ENCODE measurements at regions not wholly inside any gene's neighbourhood (a gene's known extent, or its start where the extent isn't known, plus 50 kb on each side); places are given as distances from the start of the nearest gene placed in this dataset.

DNA sequence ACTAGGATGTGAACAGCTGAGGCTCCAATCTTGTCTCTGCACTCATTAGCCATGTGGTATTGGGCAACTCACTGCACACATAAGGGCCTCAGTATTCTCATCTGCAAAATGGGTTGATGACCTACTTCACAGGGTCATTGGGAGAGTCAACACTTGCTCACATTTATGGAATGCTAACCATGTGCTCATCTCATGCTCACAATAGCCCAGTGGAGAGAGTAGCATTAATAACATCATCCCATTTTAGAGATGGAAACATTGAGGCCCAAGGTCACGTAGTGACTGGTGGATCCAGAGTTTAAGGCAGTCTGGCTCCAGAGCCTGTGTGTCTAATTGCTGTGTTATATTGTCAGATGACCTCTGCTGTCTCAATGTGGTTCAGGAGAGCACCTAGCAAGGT is 270.2 kb upstream of the SRRM4 start:
- no peak overlapping the region for H3K4me3 ChIP-seq (ENCODE audit: low read length in 3 of 3)
- H3K4me1 ChIP-seq (ENCODE audit: control insufficient read depth in 3 of 3, insufficient read depth in 3 of 3, low read length in 3 of 3): no peaks in the 10 kb centered on the region
- no peak overlapping the region for H3K9ac ChIP-seq (ENCODE audit: low read depth in 1 of 3, low read length in 3 of 3)
- H3K9me3 ChIP-seq (ENCODE audit: control insufficient read depth in 3 of 3, low read length in 3 of 3): no peaks in the 10 kb centered on the region
- H3K27ac ChIP-seq (ENCODE audit: low read depth, low read length): no peak overlapping the region
- H3K36me3 ChIP-seq (ENCODE audit: control insufficient read depth in 3 of 3, insufficient read depth in 3 of 3, low read length in 3 of 3): no peaks in the 10 kb centered on the region
- H3K27me3 ChIP-seq (ENCODE audit: control insufficient read depth in 3 of 3, insufficient read depth in 3 of 3, low read length in 3 of 3): peaks cover 0 to 4% (median 3%) of the 10 kb centered on the region in 3 donors

DNA sequence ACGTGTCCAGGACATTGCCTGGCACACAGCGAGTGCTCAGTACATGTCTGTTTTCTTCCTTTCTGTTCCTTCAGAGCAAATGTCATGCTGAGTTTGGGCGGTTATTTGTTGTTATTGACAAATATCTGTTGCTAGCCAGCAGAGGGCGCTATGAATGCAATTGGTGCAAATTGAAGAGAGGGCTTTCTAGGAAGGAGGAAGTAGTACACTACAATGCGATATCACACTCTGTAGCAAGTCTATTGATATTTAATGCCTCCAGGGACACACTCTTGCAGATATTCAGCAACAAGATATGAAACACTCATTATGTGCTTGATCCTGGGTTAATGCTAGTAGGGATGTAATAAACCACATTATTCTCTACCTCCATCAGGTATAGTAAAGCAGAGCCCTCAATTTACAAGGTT is 267.3 kb upstream of the SRRM4 start:
- no peaks in the 10 kb centered on the region for H3K9me3 ChIP-seq (ENCODE audit: control insufficient read depth in 3 of 3, low read length in 3 of 3)
- peaks cover 0 to 4% (median 3%) of the 10 kb centered on the region in 3 donors for H3K27me3 ChIP-seq (ENCODE audit: control insufficient read depth in 3 of 3, insufficient read depth in 3 of 3, low read length in 3 of 3)

DNA sequence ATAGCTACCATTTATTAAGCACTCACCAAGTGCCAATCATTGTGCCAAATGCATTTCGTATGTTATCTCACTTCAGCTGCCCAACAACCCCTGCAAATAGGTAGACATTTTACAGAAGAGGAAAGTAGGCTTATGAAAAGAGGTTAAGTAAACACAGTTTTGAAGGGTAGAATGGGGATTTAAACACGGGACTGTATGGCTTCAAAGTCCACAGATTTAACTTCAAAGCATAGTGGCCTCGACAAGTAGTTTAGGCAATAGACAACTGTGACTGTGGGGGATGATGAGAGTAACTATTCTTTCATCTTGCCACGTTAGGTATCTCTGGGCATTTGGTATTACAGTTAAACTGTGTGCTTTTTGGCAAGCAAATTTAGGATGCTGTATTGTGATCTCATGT is 266.8 kb upstream of the SRRM4 start:
- Histone ChIP-seq H3K4me1 (ENCODE audit: control insufficient read depth in 3 of 3, insufficient read depth in 3 of 3, low read length in 3 of 3) (no peaks in the 10 kb centered on the region), H3K27ac (ENCODE audit: low read depth, low read length) (no peak overlapping the region), H3K36me3 (ENCODE audit: control insufficient read depth in 3 of 3, insufficient read depth in 3 of 3, low read length in 3 of 3) (no peaks in the 10 kb centered on the region), H3K9me3 (ENCODE audit: control insufficient read depth in 3 of 3, low read length in 3 of 3) (no peaks in the 10 kb centered on the region), H3K27me3 (ENCODE audit: control insufficient read depth in 3 of 3, insufficient read depth in 3 of 3, low read length in 3 of 3) (peaks cover 0 to 4% (median 3%) of the 10 kb centered on the region in 3 donors), H3K9ac (ENCODE audit: low read depth in 1 of 3, low read length in 3 of 3) (no peak overlapping the region), H3K4me3 (ENCODE audit: low read length in 3 of 3) (no peak overlapping the region)

More for the DNA sequence above, 267.3 kb upstream of the SRRM4 start:
- Histone ChIP-seq H3K9ac (ENCODE audit: low read depth in 1 of 3, low read length in 3 of 3) (no peak overlapping the region), H3K4me1 (ENCODE audit: control insufficient read depth in 3 of 3, insufficient read depth in 3 of 3, low read length in 3 of 3) (no peaks in the 10 kb centered on the region), H3K36me3 (ENCODE audit: control insufficient read depth in 3 of 3, insufficient read depth in 3 of 3, low read length in 3 of 3) (no peaks in the 10 kb centered on the region), H3K4me3 (ENCODE audit: low read length in 3 of 3) (no peak overlapping the region), H3K27ac (ENCODE audit: low read depth, low read length) (no peak overlapping the region)

DNA sequence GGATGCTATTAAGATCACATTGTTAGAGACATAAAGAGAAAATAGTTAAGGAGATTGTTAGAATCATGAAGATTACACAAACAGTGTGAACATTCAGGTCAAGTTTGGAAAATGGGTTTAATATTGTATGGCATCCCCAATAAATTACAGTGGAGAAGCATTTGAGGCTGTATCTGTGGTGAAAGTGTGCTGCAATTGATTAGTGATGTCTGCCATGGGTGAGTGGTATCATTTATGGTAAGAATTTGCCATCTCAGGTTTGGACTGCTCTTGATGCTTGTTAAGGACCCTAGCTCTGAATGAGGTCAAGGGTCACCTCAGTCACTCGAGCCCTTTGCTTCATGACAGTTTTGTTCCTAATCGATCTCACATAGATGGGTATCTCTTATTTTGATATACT is 265.7 kb upstream of the SRRM4 start:
- Histone ChIP-seq H3K4me3 (ENCODE audit: low read length in 3 of 3) (no peak overlapping the region), H3K27me3 (ENCODE audit: control insufficient read depth in 3 of 3, insufficient read depth in 3 of 3, low read length in 3 of 3) (peaks cover 0 to 4% (median 3%) of the 10 kb centered on the region in 3 donors), H3K9me3 (ENCODE audit: control insufficient read depth in 3 of 3, low read length in 3 of 3) (no peaks in the 10 kb centered on the region)

DNA sequence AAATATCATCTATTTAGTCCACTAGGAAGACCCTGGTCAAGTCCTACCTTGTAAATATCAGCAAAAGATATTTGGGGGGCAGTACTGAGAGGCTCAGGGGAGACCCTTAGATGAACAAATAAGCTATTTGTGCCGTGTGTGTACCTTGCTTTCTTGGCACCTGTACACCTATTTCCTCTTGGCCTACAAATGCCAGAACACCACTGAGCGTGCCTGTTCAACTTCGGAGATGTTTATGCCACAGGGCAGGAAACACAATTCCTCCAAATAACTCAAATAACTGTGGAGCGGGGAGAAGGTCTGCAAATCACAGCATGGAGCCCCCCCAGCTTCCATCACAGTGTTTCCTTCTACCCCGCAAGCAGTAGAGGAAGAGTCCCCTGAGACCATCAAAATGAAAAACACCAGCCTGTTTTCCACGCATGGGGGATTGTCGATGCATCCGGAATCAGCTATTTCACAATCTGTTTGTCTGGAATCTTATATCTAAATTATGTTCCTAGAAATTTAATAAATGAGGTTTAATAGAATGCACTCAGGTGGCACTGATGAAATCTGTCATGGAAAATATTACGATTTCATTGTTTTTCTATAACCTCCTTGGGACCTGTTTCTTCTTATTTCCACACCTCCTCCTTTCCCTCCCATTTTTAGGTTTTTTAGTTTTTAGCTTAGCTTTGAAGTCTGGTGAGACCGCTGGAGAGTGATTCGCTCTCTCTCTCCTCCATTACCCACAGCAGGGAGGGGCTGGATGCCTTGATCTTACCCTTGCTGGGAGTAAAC is 254.0 kb upstream of the SRRM4 start:
- H3K4me3 ChIP-seq (ENCODE audit: low read length in 3 of 3): no peak overlapping the region
- H3K36me3 ChIP-seq (ENCODE audit: control insufficient read depth in 3 of 3, insufficient read depth in 3 of 3, low read length in 3 of 3): no peaks in the 10 kb centered on the region
- H3K27me3 ChIP-seq (ENCODE audit: control insufficient read depth in 3 of 3, insufficient read depth in 3 of 3, low read length in 3 of 3): peaks cover 0 to 5% (median 0%) of the 10 kb centered on the region in 3 donors
- no peaks in the 10 kb centered on the region for H3K4me1 ChIP-seq (ENCODE audit: control insufficient read depth in 3 of 3, insufficient read depth in 3 of 3, low read length in 3 of 3)
- H3K27ac ChIP-seq (ENCODE audit: low read depth, low read length): no peak overlapping the region
- H3K9ac ChIP-seq (ENCODE audit: low read depth in 1 of 3, low read length in 3 of 3): no peak overlapping the region
- H3K9me3 ChIP-seq (ENCODE audit: control insufficient read depth in 3 of 3, low read length in 3 of 3): no peaks in the 10 kb centered on the region

More for the DNA sequence above, 265.7 kb upstream of the SRRM4 start:
- H3K27ac ChIP-seq (ENCODE audit: low read depth, low read length): no peak overlapping the region
- H3K4me1 ChIP-seq (ENCODE audit: control insufficient read depth in 3 of 3, insufficient read depth in 3 of 3, low read length in 3 of 3): no peaks in the 10 kb centered on the region
- no peaks in the 10 kb centered on the region for H3K36me3 ChIP-seq (ENCODE audit: control insufficient read depth in 3 of 3, insufficient read depth in 3 of 3, low read length in 3 of 3)
- H3K9ac ChIP-seq (ENCODE audit: low read depth in 1 of 3, low read length in 3 of 3): no peak overlapping the region

DNA sequence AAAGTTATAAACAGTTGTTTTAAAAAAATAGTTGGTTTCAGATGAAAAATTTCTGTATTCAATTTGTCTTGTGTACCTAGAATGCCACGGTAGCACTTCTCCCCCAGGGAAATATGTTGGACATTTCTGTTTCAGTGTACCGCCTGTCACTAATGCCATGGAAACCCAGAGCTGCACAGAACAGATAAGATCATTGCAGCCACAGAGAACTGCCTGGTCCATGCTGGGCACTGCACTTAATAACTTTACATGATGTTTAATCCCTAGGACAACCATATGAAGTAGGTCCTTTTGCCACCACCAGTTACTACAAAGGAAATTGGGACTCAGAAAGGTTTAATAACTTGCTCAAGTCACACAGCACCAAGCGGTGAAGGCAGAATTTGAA is 253.4 kb upstream of the SRRM4 start:
- Histone ChIP-seq H3K36me3 (ENCODE audit: control insufficient read depth in 3 of 3, insufficient read depth in 3 of 3, low read length in 3 of 3) (no peaks in the 10 kb centered on the region), H3K4me3 (ENCODE audit: low read length in 3 of 3) (no peak overlapping the region), H3K27me3 (ENCODE audit: control insufficient read depth in 3 of 3, insufficient read depth in 3 of 3, low read length in 3 of 3) (peaks cover 0 to 5% (median 0%) of the 10 kb centered on the region in 3 donors), H3K9me3 (ENCODE audit: control insufficient read depth in 3 of 3, low read length in 3 of 3) (no peaks in the 10 kb centered on the region), H3K4me1 (ENCODE audit: control insufficient read depth in 3 of 3, insufficient read depth in 3 of 3, low read length in 3 of 3) (no peaks in the 10 kb centered on the region), H3K9ac (ENCODE audit: low read depth in 1 of 3, low read length in 3 of 3) (no peak overlapping the region), H3K27ac (ENCODE audit: low read depth, low read length) (no peak overlapping the region)

DNA sequence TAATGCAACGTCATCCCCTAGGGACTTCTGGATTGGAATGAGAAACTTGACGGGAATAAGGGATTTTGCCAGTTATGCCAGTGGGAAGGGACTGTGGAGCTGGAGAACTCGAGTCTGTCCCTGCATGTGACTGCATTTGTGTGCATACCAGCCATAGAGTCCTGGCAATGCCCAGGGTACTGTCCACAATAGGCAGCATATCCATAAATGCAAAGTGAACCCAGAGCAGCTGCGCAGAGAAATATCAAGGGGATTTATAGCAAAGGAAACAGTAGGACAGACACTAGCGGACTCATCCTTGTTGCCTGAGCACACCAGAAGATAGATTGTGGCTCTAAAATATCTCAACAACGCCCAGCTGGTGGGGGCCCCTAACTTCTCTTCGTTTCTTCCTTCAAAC is 247.1 kb upstream of the SRRM4 start:
- H3K4me3 ChIP-seq (ENCODE audit: low read length in 3 of 3): no peak overlapping the region
- H3K36me3 ChIP-seq (ENCODE audit: control insufficient read depth in 3 of 3, insufficient read depth in 3 of 3, low read length in 3 of 3): no peaks in the 10 kb centered on the region
- no peak overlapping the region for H3K9ac ChIP-seq (ENCODE audit: low read depth in 1 of 3, low read length in 3 of 3)
- no peaks in the 10 kb centered on the region for H3K27me3 ChIP-seq (ENCODE audit: control insufficient read depth in 3 of 3, insufficient read depth in 3 of 3, low read length in 3 of 3)
- H3K27ac ChIP-seq (ENCODE audit: low read depth, low read length): no peak overlapping the region
- H3K9me3 ChIP-seq (ENCODE audit: control insufficient read depth in 3 of 3, low read length in 3 of 3): no peaks in the 10 kb centered on the region
- H3K4me1 ChIP-seq (ENCODE audit: control insufficient read depth in 3 of 3, insufficient read depth in 3 of 3, low read length in 3 of 3): no peaks in the 10 kb centered on the region

DNA sequence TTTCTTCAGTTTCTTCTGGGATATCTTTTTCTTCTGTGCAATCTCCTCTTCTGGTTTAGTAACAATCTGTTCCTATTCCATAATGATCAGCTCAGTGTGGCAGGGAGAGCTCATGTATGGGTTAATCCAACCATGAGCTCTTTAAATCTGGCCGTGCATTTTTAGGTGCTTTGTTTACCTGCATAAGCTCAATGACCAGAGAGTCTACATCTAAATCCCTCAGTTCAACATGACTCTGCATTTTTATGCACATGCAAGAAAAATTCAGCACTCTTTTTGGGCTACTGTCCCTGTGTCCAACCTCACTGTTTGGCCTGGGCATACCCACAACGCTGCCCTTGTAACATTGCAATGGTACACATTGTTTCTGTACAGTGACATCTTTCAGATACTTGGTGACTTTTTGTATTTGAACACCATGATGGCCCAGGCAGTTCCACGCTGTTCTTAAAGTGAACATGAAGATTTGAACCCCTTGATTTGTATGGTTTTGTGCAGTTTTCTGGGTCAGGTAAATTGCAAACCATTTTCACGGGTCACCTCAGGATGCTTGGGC is 243.3 kb upstream of the SRRM4 start:
- Histone ChIP-seq H3K27me3 (ENCODE audit: control insufficient read depth in 3 of 3, insufficient read depth in 3 of 3, low read length in 3 of 3) (no peaks in the 10 kb centered on the region), H3K4me3 (ENCODE audit: low read length in 3 of 3) (no peak overlapping the region), H3K36me3 (ENCODE audit: control insufficient read depth in 3 of 3, insufficient read depth in 3 of 3, low read length in 3 of 3) (no peaks in the 10 kb centered on the region), H3K4me1 (ENCODE audit: control insufficient read depth in 3 of 3, insufficient read depth in 3 of 3, low read length in 3 of 3) (no peaks in the 10 kb centered on the region), H3K27ac (ENCODE audit: low read depth, low read length) (no peak overlapping the region), H3K9me3 (ENCODE audit: control insufficient read depth in 3 of 3, low read length in 3 of 3) (no peaks in the 10 kb centered on the region), H3K9ac (ENCODE audit: low read depth in 1 of 3, low read length in 3 of 3) (no peak overlapping the region)

DNA sequence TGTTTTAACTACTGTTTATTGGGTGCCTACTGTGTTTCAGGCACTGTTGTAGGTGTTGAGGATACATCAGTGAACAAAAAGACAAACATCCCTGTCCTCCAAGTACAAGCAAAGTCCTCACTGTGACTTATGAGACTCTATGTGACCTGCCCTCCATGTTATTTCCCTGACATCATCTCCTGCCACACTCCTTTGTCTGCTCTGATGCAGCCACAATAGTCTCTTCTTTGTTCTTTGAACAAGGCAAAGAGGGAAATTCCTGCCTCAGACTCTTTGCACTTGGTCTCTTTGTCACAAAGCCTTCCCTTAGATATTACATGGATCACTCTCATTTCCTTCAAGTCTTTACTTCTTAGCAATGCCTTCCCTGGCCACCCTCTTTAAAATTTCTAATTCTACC is 240.1 kb upstream of the SRRM4 start:
- Histone ChIP-seq H3K4me3 (ENCODE audit: low read length in 3 of 3) (no peak overlapping the region), H3K27me3 (ENCODE audit: control insufficient read depth in 3 of 3, insufficient read depth in 3 of 3, low read length in 3 of 3) (peaks cover 0 to 4% (median 0%) of the 10 kb centered on the region in 3 donors), H3K4me1 (ENCODE audit: control insufficient read depth in 3 of 3, insufficient read depth in 3 of 3, low read length in 3 of 3) (no peaks in the 10 kb centered on the region), H3K9me3 (ENCODE audit: control insufficient read depth in 3 of 3, low read length in 3 of 3) (no peaks in the 10 kb centered on the region), H3K27ac (ENCODE audit: low read depth, low read length) (no peak overlapping the region), H3K36me3 (ENCODE audit: control insufficient read depth in 3 of 3, insufficient read depth in 3 of 3, low read length in 3 of 3) (no peaks in the 10 kb centered on the region), H3K9ac (ENCODE audit: low read depth in 1 of 3, low read length in 3 of 3) (no peak overlapping the region)

DNA sequence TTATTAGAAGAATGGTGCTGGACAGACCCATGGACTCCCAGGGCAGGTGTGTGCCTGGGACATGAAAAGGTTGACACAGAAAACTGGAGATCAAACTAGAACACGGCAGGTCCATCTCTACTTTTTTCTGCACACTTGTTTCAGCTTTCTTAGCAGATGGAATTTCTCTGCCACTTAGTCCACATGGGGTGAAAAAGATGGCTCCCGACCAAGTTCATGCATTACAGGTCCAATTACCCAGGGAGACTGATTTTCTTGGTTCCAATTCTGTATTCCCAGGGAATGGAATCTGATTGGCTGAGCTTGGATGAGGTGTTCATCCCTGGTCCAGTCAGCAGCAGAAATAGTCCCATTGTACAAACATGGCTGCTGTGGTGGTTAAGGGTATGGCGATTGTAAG is 238.9 kb upstream of the SRRM4 start:
- no peak overlapping the region for H3K27ac ChIP-seq (ENCODE audit: low read depth, low read length)
- peaks cover 0 to 4% (median 0%) of the 10 kb centered on the region in 3 donors for H3K27me3 ChIP-seq (ENCODE audit: control insufficient read depth in 3 of 3, insufficient read depth in 3 of 3, low read length in 3 of 3)
- H3K9ac ChIP-seq (ENCODE audit: low read depth in 1 of 3, low read length in 3 of 3): no peak overlapping the region
- no peak overlapping the region for H3K4me3 ChIP-seq (ENCODE audit: low read length in 3 of 3)
- H3K9me3 ChIP-seq (ENCODE audit: control insufficient read depth in 3 of 3, low read length in 3 of 3): no peaks in the 10 kb centered on the region
- H3K4me1 ChIP-seq (ENCODE audit: control insufficient read depth in 3 of 3, insufficient read depth in 3 of 3, low read length in 3 of 3): no peaks in the 10 kb centered on the region
- H3K36me3 ChIP-seq (ENCODE audit: control insufficient read depth in 3 of 3, insufficient read depth in 3 of 3, low read length in 3 of 3): no peaks in the 10 kb centered on the region
